K562 (cell line): ENCODE measurements at regions not wholly inside any gene's neighbourhood (a gene's known extent, or its start where the extent isn't known, plus 50 kb on each side); places are given as distances from the start of the nearest gene placed in this dataset.

Experiments
- ATAC-seq: fragments of 200-7000 bp; cut with Tn5 transposase; 3 replicates; pipeline ENCODE4 v1.9.1; 2020; ENCODE audit warnings: moderate library complexity
- BruUV-seq: library from RNA; stranded (reverse); fragments of 400-500 nt; replicated peaks from 2 replicates; lab custom pipeline; 2021; lab: Mats Ljungman, UMichigan
- CTCF ChIA-PET: fragments of 300-600 bp; formaldehyde crosslinking; extraction: SDS; loops from one replicate; lab custom pipeline; 2021; ENCODE audit warnings: low intra/inter-chr PET ratio; lab: Yijun Ruan, JAX
- POLR2A ChIA-PET: fragments of 300-600, 350-650 bp; sonication (Branson Sonifier 250); formaldehyde crosslinking; extraction: SDS; loops from one replicate; lab custom pipeline; 2021; ENCODE audit warnings: antibody characterized with exemption, inconsistent platforms; lab: Yijun Ruan, JAX
- DNase-seq, 4 experiments: peaks; one replicate each; pipeline versions ENCODE4 v3.0.0 to v3.0.0-alpha.2; 2011 to 2018; ENCODE audit warnings: low spot score in 3 of 4, mixed read lengths in 3 of 4; ENCODE audit errors: extremely low read depth in 1 of 4
- FAIRE-seq: peaks from 2 replicates; lab custom pipeline; 2011; peaks lifted over from hg19 to GRCh38; lab: Jason Lieb, UNC
- H2AFZ ChIP-seq: 2 replicates; pipeline ENCODE4 v1.6.0; 2011; ENCODE audit warnings: low read depth, low read length, control low read depth, inconsistent platforms
- H3K27ac ChIP-seq: fragments of 200-600 bp; 3 replicates; pipeline ENCODE4 v1.8.0; 2011; ENCODE audit warnings: low read depth, mild to moderate bottlenecking, control low read depth, inconsistent platforms, low read length, moderate library complexity, mixed read lengths; ENCODE audit errors: extremely low read depth
- H3K27me3 ChIP-seq, 2 experiments: fragments of 300-600 bp in 1 of 2; 2 replicates in 1 of 2; 3 replicates in 1 of 2; pipeline versions ENCODE4 v1.6.0 to v1.8.0; 2011; ENCODE audit warnings: inconsistent platforms in 2 of 2, low read length in 2 of 2, mild to moderate bottlenecking in 1 of 2, mixed read lengths in 1 of 2, moderate library complexity in 1 of 2; ENCODE audit not compliant: control insufficient read depth in 2 of 2, insufficient read depth in 2 of 2
- H3K36me3 ChIP-seq: fragments of 300-600 bp; 3 replicates; pipeline ENCODE4 v1.8.0; 2011; ENCODE audit warnings: mild to moderate bottlenecking, low read length, inconsistent platforms; ENCODE audit not compliant: control insufficient read depth, insufficient read depth
- H3K4me1 ChIP-seq, 2 experiments: fragments of 200-600 bp in 1 of 2; replicated peaks in 1 of 2; 2 replicates in 1 of 2; 3 replicates in 1 of 2; pipeline versions ENCODE4 v1.5.1 to v1.8.0; 2011; ENCODE audit warnings: inconsistent platforms in 2 of 2, low read length in 2 of 2, mild to moderate bottlenecking in 1 of 2, mixed read lengths in 1 of 2, moderate library complexity in 1 of 2; ENCODE audit not compliant: control insufficient read depth in 2 of 2, insufficient read depth in 2 of 2
- H3K4me2 ChIP-seq: 2 replicates; pipeline ENCODE4 v1.6.1; 2011; ENCODE audit warnings: low read length, control low read depth, inconsistent platforms, mixed read lengths; ENCODE audit not compliant: insufficient read depth
- H3K4me3 ChIP-seq: fragments of 200-600 bp; sonication (generic), shearing (Covaris generic); 2 replicates; pipeline ENCODE4 v1.5.1; 2016; ENCODE audit warnings: control low read depth, inconsistent platforms
- H3K79me2 ChIP-seq: fragments of 200-600 bp; 3 replicates; pipeline ENCODE4 v1.8.0; 2011; ENCODE audit warnings: low read length, inconsistent platforms; ENCODE audit not compliant: control insufficient read depth, insufficient read depth
- H3K9ac ChIP-seq, 2 experiments: 2 replicates each; pipeline versions ENCODE4 v1.6.0 to v1.6.1; 2011; ENCODE audit warnings: low read depth in 2 of 2, low read length in 2 of 2, control low read depth in 1 of 2, inconsistent platforms in 1 of 2, mild to moderate bottlenecking in 1 of 2, mixed read lengths in 1 of 2; ENCODE audit not compliant: insufficient read depth in 1 of 2
- H3K9me1 ChIP-seq: one replicate; pipeline ENCODE4 v1.6.0; 2011; ENCODE audit warnings: inconsistent platforms, mild to moderate bottlenecking, low read length, moderate library complexity; ENCODE audit not compliant: control insufficient read depth, insufficient read depth
- H3K9me3 ChIP-seq: replicated peaks from 2 replicates; pipeline ENCODE4 v1.5.1; 2011; ENCODE audit warnings: low read depth, low read length, inconsistent platforms; ENCODE audit not compliant: control insufficient read depth, insufficient read depth
- H4K20me1 ChIP-seq: replicated peaks from 2 replicates; pipeline ENCODE4 v1.6.1; 2011; ENCODE audit warnings: low read length, inconsistent platforms, mixed read lengths; ENCODE audit not compliant: control insufficient read depth, insufficient read depth
- ARID1B ChIP-seq: fragments of 450-650 bp; IDR thresholded peaks from 2 replicates; pipeline ENCODE4 v1.6.1; 2016; ENCODE audit warnings: antibody characterized with exemption, mild to moderate bottlenecking, inconsistent platforms
- MLLT1 ChIP-seq, 2 experiments: fragments of 450-650 bp; IDR thresholded peaks; 2 replicates each; pipeline ENCODE4 v1.6.1; 2016
- TCF15 ChIP-seq: fragments of 250-450 bp; sonication (Bioruptor Pico); IDR thresholded peaks from 2 replicates; pipeline ENCODE4 v1.8.0; 2022; ENCODE audit warnings: moderate library complexity, mild to moderate bottlenecking, inconsistent platforms
- ZNF23 ChIP-seq: fragments of 250-450 bp; sonication (Bioruptor Pico); IDR thresholded peaks from 2 replicates; pipeline ENCODE4 v1.4.0; 2020; ENCODE audit warnings: mild to moderate bottlenecking
- WGBS: fragments of 100-300 bp; shearing (Covaris generic); methylation state at CpG from one replicate; pipeline ENCODE4 v1.1.6; 2016; ENCODE audit warnings: low coverage, mixed read lengths; ENCODE audit not compliant: insufficient coverage; ENCODE audit errors: missing lambda C conversion rate; 5-methylcytosine and 5-hydroxymethylcytosine counted together
- in situ Hi-C: fragments of 300-500 bp; cut with MboI; formaldehyde crosslinking; loops from 4 replicates; pipeline ENCODE4 v1.15.0; 2018; ENCODE audit warnings: inconsistent platforms, mixed read lengths
- intact Hi-C: fragments of 100-400 bp; cut with micrococcal nuclease; formaldehyde crosslinking; loops from 2 replicates; pipeline ENCODE4 v1.14.2; 2022

- TF ChIP-seq MLLT1 (IDR thresholded peaks at IDR 0.05): no peak
- TF ChIP-seq, all 486 proteins: peak for 0
These were observed 621.0 kb upstream of the ANO3 start (continued) for GRCh38 chr11:25710975-25711374.

- Histone ChIP-seq H3K36me3 (no peaks in the 10 kb centered on the region), H4K20me1 (no peaks in the 10 kb centered on the region), H3K79me2 (no peaks in the 10 kb centered on the region), H2AFZ (no peak overlapping the region), H3K9me3 (no peaks in the 10 kb centered on the region), H3K9me1 (no peaks in the 10 kb centered on the region), H3K27me3 (no peaks in the 10 kb centered on the region), H3K4me2 (no peak overlapping the region), H3K27ac (no peak overlapping the region), H3K4me3 (no peak overlapping the region), H3K4me1 (no peaks in the 10 kb centered on the region), H3K9ac (no peak overlapping the region)
- DNase-seq (no peak), ATAC-seq (no peak), FAIRE-seq (no peak)
- TF ChIP-seq ARID1B: no peak
- no peak for TF ChIP-seq TCF15 (CRISPR knock-in tag)
- no peak for TF ChIP-seq ZNF23 (CRISPR knock-in tag)
- BruUV-seq: no TSS peak
- 0% methylated on average over 1 of the region's 2 CpGs for WGBS
- intact Hi-C loops: no loop called here
- in situ Hi-C loops: no loop called here
- CTCF ChIA-PET: no interaction called here
- POLR2A ChIA-PET: no interaction called here
These were observed 604.0 kb upstream of the ANO3 start for GRCh38 chr11:25727944-25728343.
